Kidney (tissue), 13 donors: ENCODE measurements at regions not wholly inside any gene's neighbourhood (a gene's known extent, or its start where the extent isn't known, plus 50 kb on each side); places are given as distances from the start of the nearest gene placed in this dataset.

Source experiments
- DNase-seq, 5 donors: peaks; one replicate each; pipeline ENCODE4 v3.0.0-alpha.2; 2013 to 2020
- FAIRE-seq: peaks from 2 replicates; lab custom pipeline; 2012; peaks lifted over from hg19 to GRCh38; lab: Jason Lieb, UNC
- H3K27ac ChIP-seq, 2 donors: one replicate each; pipeline ENCODE4 v1.7.0; 2013; ENCODE audit warnings: low read depth in 2 of 2, low read length in 2 of 2, inconsistent platforms in 1 of 2
- H3K27me3 ChIP-seq: one replicate; pipeline ENCODE4 v1.7.1; 2013; ENCODE audit warnings: low read length, inconsistent platforms; ENCODE audit not compliant: control insufficient read depth, insufficient read depth
- H3K36me3 ChIP-seq, 3 donors: one replicate each; pipeline versions ENCODE4 v1.7.0 to v1.7.1; 2013; ENCODE audit warnings: low read length in 3 of 3, control low read depth in 1 of 3, inconsistent platforms in 1 of 3; ENCODE audit not compliant: insufficient read depth in 3 of 3, control insufficient read depth in 2 of 3
- H3K4me1 ChIP-seq, 3 donors: one replicate each; pipeline versions ENCODE4 v1.7.0 to v1.7.1; 2013; ENCODE audit warnings: low read length in 3 of 3, inconsistent platforms in 1 of 3, low read depth in 1 of 3; ENCODE audit not compliant: control insufficient read depth in 2 of 3, insufficient read depth in 2 of 3
- H3K4me3 ChIP-seq, 3 donors: one replicate each; pipeline versions ENCODE4 v1.7.0 to v1.8.1; 2013; ENCODE audit warnings: low read length in 3 of 3, control low read depth in 1 of 3, inconsistent platforms in 1 of 3
- H3K9ac ChIP-seq, 3 donors: one replicate each; pipeline versions ENCODE4 v1.7.0 to v1.7.1; 2013; ENCODE audit warnings: low read length in 3 of 3, control low read depth in 1 of 3, inconsistent platforms in 1 of 3
- H3K9me3 ChIP-seq, 3 donors: one replicate each; pipeline versions ENCODE4 v1.7.0 to v1.7.1; 2013; ENCODE audit warnings: low read length in 3 of 3, control low read depth in 1 of 3, inconsistent platforms in 1 of 3; ENCODE audit not compliant: control insufficient read depth in 2 of 3, insufficient read depth in 1 of 3
- intact Hi-C: fragments of 100-400 bp; cut with DNase I; formaldehyde crosslinking; loops from one replicate; pipeline ENCODE4 v1.11.1; 2022
- TF ChIP-seq, protein P1 (sequence below): IDR thresholded peaks from 3 replicates; pipeline ENCODE4 v1.5.1; 2012; ENCODE audit warnings: mild to moderate bottlenecking, moderate library complexity, borderline replicate concordance; ENCODE audit not compliant: insufficient read depth; ENCODE audit errors: extremely low read depth
- donor health status: control.
- donor health status: control.
- donor health status: control.
- donor health status: control.
- donor health status: control.
- donor health status: DM: yes; HTN: yes; CAD: no.
- donor health status: Normal renal cell carcinoma (clear cell type).

DNA sequence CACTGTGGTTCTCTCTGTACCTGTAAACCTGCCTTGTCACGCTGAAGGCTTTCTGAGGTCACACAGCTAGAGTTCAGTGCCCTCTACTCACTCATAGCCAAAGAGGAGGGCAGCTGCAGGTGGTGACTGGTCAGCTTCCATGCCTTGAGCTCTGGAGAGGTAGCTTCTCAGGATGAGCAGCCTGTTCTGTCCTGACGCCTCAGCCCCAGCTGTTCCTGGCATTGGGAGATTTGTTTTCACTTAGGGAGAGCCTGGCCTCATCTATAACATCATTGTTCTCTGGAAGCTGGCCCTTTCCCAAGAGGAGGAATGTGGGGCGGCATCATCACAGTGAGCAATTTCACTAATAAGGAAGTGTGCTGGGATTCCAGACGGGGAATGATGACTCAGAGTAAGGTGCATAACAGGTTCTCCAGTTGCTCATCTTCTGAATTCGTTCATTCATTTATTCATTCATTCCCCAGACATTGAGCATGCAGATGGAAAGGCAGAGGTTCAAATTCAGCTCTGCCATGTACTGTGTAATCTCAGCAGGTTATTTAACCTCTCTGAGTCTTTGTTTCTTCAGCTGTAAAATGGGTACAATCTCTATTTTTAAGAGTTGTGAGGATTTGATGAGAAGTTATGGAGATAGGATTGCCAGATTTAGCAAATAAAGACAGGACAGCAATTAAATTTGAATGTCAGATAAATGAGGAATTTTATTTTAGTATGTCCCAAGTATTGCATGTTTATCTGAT is 255.8 kb upstream of the CRY1 start:
- Histone ChIP-seq H3K4me1 (no peaks in the 10 kb centered on the region), H3K36me3 (no peaks in the 10 kb centered on the region), H3K27ac (no peak overlapping the region), H3K27me3 (no peaks in the 10 kb centered on the region), H3K9ac (no peak overlapping the region), H3K4me3 (no peak overlapping the region), H3K9me3 (peaks cover 0 to 6% (median 0%) of the 10 kb centered on the region in 3 donors)
- TF ChIP-seq, protein P1, sequence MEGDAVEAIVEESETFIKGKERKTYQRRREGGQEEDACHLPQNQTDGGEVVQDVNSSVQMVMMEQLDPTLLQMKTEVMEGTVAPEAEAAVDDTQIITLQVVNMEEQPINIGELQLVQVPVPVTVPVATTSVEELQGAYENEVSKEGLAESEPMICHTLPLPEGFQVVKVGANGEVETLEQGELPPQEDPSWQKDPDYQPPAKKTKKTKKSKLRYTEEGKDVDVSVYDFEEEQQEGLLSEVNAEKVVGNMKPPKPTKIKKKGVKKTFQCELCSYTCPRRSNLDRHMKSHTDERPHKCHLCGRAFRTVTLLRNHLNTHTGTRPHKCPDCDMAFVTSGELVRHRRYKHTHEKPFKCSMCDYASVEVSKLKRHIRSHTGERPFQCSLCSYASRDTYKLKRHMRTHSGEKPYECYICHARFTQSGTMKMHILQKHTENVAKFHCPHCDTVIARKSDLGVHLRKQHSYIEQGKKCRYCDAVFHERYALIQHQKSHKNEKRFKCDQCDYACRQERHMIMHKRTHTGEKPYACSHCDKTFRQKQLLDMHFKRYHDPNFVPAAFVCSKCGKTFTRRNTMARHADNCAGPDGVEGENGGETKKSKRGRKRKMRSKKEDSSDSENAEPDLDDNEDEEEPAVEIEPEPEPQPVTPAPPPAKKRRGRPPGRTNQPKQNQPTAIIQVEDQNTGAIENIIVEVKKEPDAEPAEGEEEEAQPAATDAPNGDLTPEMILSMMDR, result no peak
- no peak for FAIRE-seq
- intact Hi-C loops, result no loop called here
- DNase-seq, result peak in 1 of 5 donors; percentile 28

DNA sequence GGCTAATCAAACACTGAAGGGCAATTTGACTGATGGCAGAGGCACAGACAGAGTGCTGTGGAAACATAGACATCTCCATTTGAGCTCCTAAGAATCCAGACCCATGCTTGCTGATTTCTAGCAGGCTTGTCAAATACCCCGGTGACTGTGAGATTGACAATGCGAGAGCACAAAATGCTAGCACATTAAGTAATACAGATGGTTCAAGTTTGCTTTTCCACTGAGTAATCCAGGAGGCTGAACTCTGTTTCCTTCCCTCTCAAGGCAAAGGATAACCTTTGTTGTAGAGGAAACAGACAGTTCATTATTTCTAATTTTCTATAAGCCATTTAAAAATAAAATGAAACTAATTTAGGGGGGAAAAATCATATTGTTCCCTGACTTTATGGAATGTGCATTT is 256.5 kb upstream of the CRY1 start:
- no peak for FAIRE-seq
- Histone ChIP-seq H3K4me1 (no peaks in the 10 kb centered on the region), H3K27me3 (no peaks in the 10 kb centered on the region), H3K4me3 (no peak overlapping the region), H3K9me3 (peaks cover 0 to 6% (median 0%) of the 10 kb centered on the region in 3 donors), H3K36me3 (no peaks in the 10 kb centered on the region), H3K27ac (no peak overlapping the region), H3K9ac (no peak overlapping the region)
- TF ChIP-seq, protein P1, result no peak
- no peak for DNase-seq
- intact Hi-C loops, result no loop called here

DNA sequence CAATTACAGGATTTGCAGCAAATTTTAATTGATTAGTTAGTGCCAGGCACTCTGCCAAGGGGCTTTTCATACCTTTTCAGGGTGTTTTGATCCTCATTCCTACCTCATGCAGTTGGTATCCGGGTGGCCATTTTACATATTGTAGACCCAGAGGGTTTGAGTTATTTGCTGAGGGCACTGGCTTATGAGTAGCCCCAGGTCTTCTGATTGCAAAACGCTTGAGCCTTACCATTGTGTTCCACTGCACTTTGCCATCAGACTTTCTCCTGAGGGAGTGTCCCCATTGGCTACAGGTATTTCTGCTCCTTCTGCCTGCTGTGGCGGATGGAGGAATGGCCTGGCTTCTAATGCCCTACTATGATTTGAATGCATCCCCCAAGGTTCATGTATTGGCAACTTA is 257.8 kb upstream of the CRY1 start:
- H3K9me3 ChIP-seq, result peaks cover 0 to 6% (median 0%) of the 10 kb centered on the region in 3 donors
- no peak overlapping the region for H3K9ac ChIP-seq
- TF ChIP-seq, protein P1, result no peak
- no peak overlapping the region for H3K4me3 ChIP-seq
- no peaks in the 10 kb centered on the region for H3K4me1 ChIP-seq
- DNase-seq (no peak), FAIRE-seq (no peak)
- no peaks in the 10 kb centered on the region for H3K27me3 ChIP-seq
- H3K27ac ChIP-seq, result no peak overlapping the region
- intact Hi-C loops, result no loop called here
- no peaks in the 10 kb centered on the region for H3K36me3 ChIP-seq
